HG02678 (cell line): ENCODE measurements at regions not wholly inside any gene's neighbourhood (a gene's known extent, or its start where the extent isn't known, plus 50 kb on each side); places are given as distances from the start of the nearest gene placed in this dataset.
"Not testable (repeated sequence)": the region's sequence is repeated elsewhere in the genome, so short reads cannot be mapped to it uniquely, and the experiment has no call there.

Experiments used
- ATAC-seq: cut with Tn5 transposase; IDR thresholded peaks from one replicate; pipeline ENCODE4 v1.9.1; 2021; ENCODE audit warnings: mild to moderate bottlenecking, moderate library complexity; ENCODE audit not compliant: unreplicated experiment

GRCh38 chr18:28778706-28779105, 601.8 kb upstream of the CDH2 start:
- ATAC-seq = no peak

GRCh38 chr18:28777756-28778155, 600.8 kb upstream of the CDH2 start:
- no peak for ATAC-seq

GRCh38 chr18:28771849-28772248, 594.9 kb upstream of the CDH2 start:
- no peak for ATAC-seq

- no peak for ATAC-seq
These were observed 592.1 kb upstream of the CDH2 start for GRCh38 chr18:28768791-28769768.

- no peak for ATAC-seq
These were observed 590.8 kb upstream of the CDH2 start for GRCh38 chr18:28767727-28768211.

- no peak for ATAC-seq
These were observed 590.3 kb upstream of the CDH2 start for GRCh38 chr18:28767201-28767600.

- no peak for ATAC-seq
These were observed 589.8 kb upstream of the CDH2 start for GRCh38 chr18:28766721-28767120.

GRCh38 chr18:28766027-28766426, 589.1 kb upstream of the CDH2 start:
- ATAC-seq = no peak

- ATAC-seq = no peak
These were observed 583.4 kb upstream of the CDH2 start for GRCh38 chr18:28760299-28760698.

- ATAC-seq = no peak
These were observed 580.6 kb upstream of the CDH2 start for GRCh38 chr18:28757466-28758008.

GRCh38 chr18:28743115-28743514, 566.2 kb upstream of the CDH2 start:
- no peak for ATAC-seq

GRCh38 chr18:28740575-28740974, 563.6 kb upstream of the CDH2 start:
- no peak for ATAC-seq

- no peak for ATAC-seq
These were observed 560.0 kb upstream of the CDH2 start for GRCh38 chr18:28736951-28737350.

- no peak for ATAC-seq
These were observed 559.3 kb upstream of the CDH2 start for GRCh38 chr18:28736223-28736622.

- no peak for ATAC-seq
These were observed 558.8 kb upstream of the CDH2 start for GRCh38 chr18:28735731-28736130.

- ATAC-seq = no peak
These were observed 552.4 kb upstream of the CDH2 start for GRCh38 chr18:28729321-28729720.

GRCh38 chr18:28728891-28729290, 552.0 kb upstream of the CDH2 start:
- no peak for ATAC-seq

- not testable (repeated sequence) for ATAC-seq
These were observed 550.3 kb upstream of the CDH2 start for GRCh38 chr18:28727189-28727588.

- ATAC-seq = no peak
These were observed 548.9 kb upstream of the CDH2 start for GRCh38 chr18:28725876-28726275.

- no peak for ATAC-seq
These were observed 546.6 kb upstream of the CDH2 start for GRCh38 chr18:28723506-28723905.

GRCh38 chr18:28718696-28719095, 541.8 kb upstream of the CDH2 start:
- ATAC-seq = no peak

GRCh38 chr18:28716338-28716737, 539.4 kb upstream of the CDH2 start:
- no peak for ATAC-seq
